Hepatocyte (in vitro differentiated cells): ENCODE measurements at regions not wholly inside any gene's neighbourhood (a gene's known extent, or its start where the extent isn't known, plus 50 kb on each side); places are given as distances from the start of the nearest gene placed in this dataset.

Source experiments
- CTCF ChIP-seq: fragments of 200-600 bp; sonication (generic); IDR thresholded peaks from 2 replicates; pipeline ENCODE4 v1.5.1; 2016; ENCODE audit warnings: antibody characterized with exemption, mild to moderate bottlenecking; ENCODE audit not compliant: poor library complexity
- EZH2phosphoT487 ChIP-seq: fragments of 200-600 bp; sonication (generic); IDR thresholded peaks from one replicate; pipeline ENCODE4 v1.6.1; 2018; ENCODE audit warnings: antibody characterized with exemption, mild to moderate bottlenecking, low read depth, moderate library complexity; ENCODE audit not compliant: unreplicated experiment, severe bottlenecking

GRCh38 chr18:66254121-66254520 lies 349.8 kb downstream of the CDH19 start:
- TF ChIP-seq CTCF (no peak), EZH2phosphoT487 (no peak)
